Trophoblast cell (in vitro differentiated cells and primary cell): ENCODE measurements at regions not wholly inside any gene's neighbourhood (a gene's known extent, or its start where the extent isn't known, plus 50 kb on each side); places are given as distances from the start of the nearest gene placed in this dataset.

Experiments
- DNase-seq, 2 donors: peaks; one replicate each; pipeline ENCODE4 v3.0.0-alpha.2; 2016
- H2AFZ ChIP-seq: 2 replicates; pipeline ENCODE4 v1.6.1; 2013; ENCODE audit warnings: low read length, moderate library complexity, mild to moderate bottlenecking; ENCODE audit not compliant: insufficient read depth, poor library complexity
- H2AK5ac ChIP-seq: 2 replicates; pipeline ENCODE4 v1.6.1; 2013; ENCODE audit warnings: mild to moderate bottlenecking, low read length
- H2BK120ac ChIP-seq: 2 replicates; pipeline ENCODE4 v1.6.1; 2013; ENCODE audit warnings: low read length, mild to moderate bottlenecking, moderate library complexity; ENCODE audit not compliant: insufficient read depth, poor library complexity
- H2BK12ac ChIP-seq: 2 replicates; pipeline ENCODE4 v1.6.1; 2013; ENCODE audit warnings: mild to moderate bottlenecking, low read length, moderate library complexity
- H2BK5ac ChIP-seq: 2 replicates; pipeline ENCODE4 v1.6.1; 2013; ENCODE audit warnings: low read length, low read depth, moderate library complexity, mild to moderate bottlenecking; ENCODE audit not compliant: poor library complexity
- H3K14ac ChIP-seq: 2 replicates; pipeline ENCODE4 v1.6.1; 2013; ENCODE audit warnings: mild to moderate bottlenecking, low read length
- H3K18ac ChIP-seq: 2 replicates; pipeline ENCODE4 v1.6.1; 2013; ENCODE audit warnings: mild to moderate bottlenecking, low read length
- H3K23ac ChIP-seq: 2 replicates; pipeline ENCODE4 v1.6.1; 2013; ENCODE audit warnings: low read length
- H3K27ac ChIP-seq: 2 replicates; pipeline ENCODE4 v1.5.1; 2013; ENCODE audit warnings: low read depth, mild to moderate bottlenecking, inconsistent platforms, low read length, moderate library complexity
- H3K27me3 ChIP-seq: 2 replicates; pipeline ENCODE4 v1.6.1; 2013; ENCODE audit warnings: inconsistent platforms, mild to moderate bottlenecking, low read length, moderate library complexity; ENCODE audit not compliant: insufficient read depth
- H3K36me3 ChIP-seq, 2 experiments: 1 replicate in 1 of 2; 2 replicates in 1 of 2; pipeline ENCODE4 v1.6.1; 2013; ENCODE audit warnings: low read length in 2 of 2, mild to moderate bottlenecking in 2 of 2, moderate library complexity in 1 of 2; ENCODE audit not compliant: insufficient read depth in 2 of 2, control insufficient read depth in 1 of 2
- H3K4ac ChIP-seq: 2 replicates; pipeline ENCODE4 v1.6.1; 2013; ENCODE audit warnings: low read depth, mild to moderate bottlenecking, low read length, moderate library complexity
- H3K4me1 ChIP-seq, 2 experiments: 1 replicate in 1 of 2; 2 replicates in 1 of 2; pipeline ENCODE4 v1.6.1; 2013; ENCODE audit warnings: low read length in 2 of 2, mild to moderate bottlenecking in 2 of 2, moderate library complexity in 1 of 2; ENCODE audit not compliant: insufficient read depth in 2 of 2, control insufficient read depth in 1 of 2
- H3K4me2 ChIP-seq: 2 replicates; pipeline ENCODE4 v1.6.1; 2013; ENCODE audit warnings: inconsistent platforms, mild to moderate bottlenecking, low read length, moderate library complexity
- H3K4me3 ChIP-seq: 2 replicates; pipeline ENCODE4 v1.5.1; 2013; ENCODE audit warnings: mild to moderate bottlenecking, low read depth, low read length, inconsistent platforms
- H3K79me1 ChIP-seq: one replicate; pipeline ENCODE4 v1.6.1; 2013; ENCODE audit warnings: low read length
- H3K79me2 ChIP-seq: 2 replicates; pipeline ENCODE4 v1.6.1; 2013; ENCODE audit warnings: low read length, mild to moderate bottlenecking; ENCODE audit not compliant: control insufficient read depth, insufficient read depth, poor library complexity
- H3K9ac ChIP-seq: 2 replicates; pipeline ENCODE4 v1.6.1; 2013; ENCODE audit warnings: mild to moderate bottlenecking, low read length
- H3K9me3 ChIP-seq: 2 replicates; pipeline ENCODE4 v1.6.1; 2013; ENCODE audit warnings: low read depth, mild to moderate bottlenecking, control low read depth, inconsistent platforms, low read length; ENCODE audit not compliant: insufficient read depth
- H4K12ac ChIP-seq: 2 replicates; pipeline ENCODE4 v1.6.1; 2013; ENCODE audit warnings: low read depth, mild to moderate bottlenecking, low read length, moderate library complexity
- H4K8ac ChIP-seq: 2 replicates; pipeline ENCODE4 v1.6.1; 2013; ENCODE audit warnings: low read depth, mild to moderate bottlenecking, low read length, moderate library complexity
- H4K91ac ChIP-seq: one replicate; pipeline ENCODE4 v1.6.1; 2013; ENCODE audit warnings: low read depth, mild to moderate bottlenecking, low read length, moderate library complexity
- whole genome bisulfite sequencing: extraction: QIAGEN DNeasy Blood & Tissue Kit; methylation state at CpG from one replicate; pipeline ENCODE4 v1.1.7; 2013; ENCODE audit warnings: missing lambda C conversion rate; ENCODE audit not compliant: insufficient read length, insufficient coverage; ENCODE audit errors: extremely low coverage; 5-methylcytosine and 5-hydroxymethylcytosine counted together

- H2AK5ac ChIP-seq, result no peak overlapping the region
- H3K79me2 ChIP-seq, result no peaks in the 10 kb centered on the region
- H2BK120ac ChIP-seq, result no peak overlapping the region
- H3K27ac ChIP-seq, result no peak overlapping the region
- no peak overlapping the region for H4K12ac ChIP-seq
- no peaks in the 10 kb centered on the region for H3K36me3 ChIP-seq
- H3K9me3 ChIP-seq, result peaks cover 1% of the 10 kb centered on the region
- H3K18ac ChIP-seq, result no peak overlapping the region
- no peak overlapping the region for H2BK5ac ChIP-seq
- WGBS, result no CpG with 5 or more reads among the region's 1 CpG
- no peak overlapping the region for H2AFZ ChIP-seq
- H3K4me2 ChIP-seq, result no peak overlapping the region
- peaks cover under 1% of the 10 kb centered on the region for H3K79me1 ChIP-seq
- no peak overlapping the region for H3K4ac ChIP-seq
- H2BK12ac ChIP-seq, result no peak overlapping the region
- H4K91ac ChIP-seq, result no peak overlapping the region
- DNase-seq, result no peak
- H3K14ac ChIP-seq, result no peak overlapping the region
- no peak overlapping the region for H3K9ac ChIP-seq
- no peak overlapping the region for H3K4me3 ChIP-seq
- H4K8ac ChIP-seq, result no peak overlapping the region
- peaks cover 0 to 3% of the 10 kb centered on the region in 2 experiments for H3K4me1 ChIP-seq
- H3K27me3 ChIP-seq, result no peaks in the 10 kb centered on the region
- no peak overlapping the region for H3K23ac ChIP-seq
Measured at GRCh38 chr4:15142201-15142600, 139.9 kb downstream of the CPEB2 start.

- no peak overlapping the region for H4K8ac ChIP-seq
- no CpG with 5 or more reads among the region's 2 CpGs for WGBS
Measured at GRCh38 chr4:15143551-15143950, 141.3 kb downstream of the CPEB2 start.

GRCh38 chr4:15144249-15144966 lies 142.1 kb downstream of the CPEB2 start:
- H4K12ac ChIP-seq, result no peak overlapping the region
- H2BK5ac ChIP-seq, result no peak overlapping the region
- no peak overlapping the region for H4K91ac ChIP-seq
- no peaks in the 10 kb centered on the region for H3K36me3 ChIP-seq
- no peak overlapping the region for H2AFZ ChIP-seq
- H2BK12ac ChIP-seq, result no peak overlapping the region
- no peak overlapping the region for H3K4me3 ChIP-seq
- H3K79me1 ChIP-seq, result peaks cover 12% of the 10 kb centered on the region
- no peak overlapping the region for H4K8ac ChIP-seq
- H2BK120ac ChIP-seq, result no peak overlapping the region
- H3K4me2 ChIP-seq, result no peak overlapping the region
- DNase-seq, result no peak
- H3K27me3 ChIP-seq, result no peaks in the 10 kb centered on the region
- no peaks in the 10 kb centered on the region for H3K79me2 ChIP-seq
- no peak overlapping the region for H3K23ac ChIP-seq
- no peak overlapping the region for H3K14ac ChIP-seq
- H2AK5ac ChIP-seq, result no peak overlapping the region
- H3K27ac ChIP-seq, result no peak overlapping the region
- H3K9me3 ChIP-seq, result peaks cover 1% of the 10 kb centered on the region
- peaks cover 13 to 23% of the 10 kb centered on the region in 2 experiments for H3K4me1 ChIP-seq
- H3K9ac ChIP-seq, result no peak overlapping the region
- no CpG with 5 or more reads among the region's 9 CpGs for WGBS
- no peak overlapping the region for H3K4ac ChIP-seq
- H3K18ac ChIP-seq, result no peak overlapping the region

More at GRCh38 chr4:15143551-15143950, 141.3 kb downstream of the CPEB2 start:
- Histone ChIP-seq H2BK5ac (no peak overlapping the region), H3K79me1 (peaks cover 8% of the 10 kb centered on the region), H3K4me1 (peaks cover 6 to 17% of the 10 kb centered on the region in 2 experiments), H3K9ac (no peak overlapping the region), H3K4me3 (no peak overlapping the region), H3K9me3 (peaks cover 1% of the 10 kb centered on the region), H3K18ac (no peak overlapping the region), H3K14ac (no peak overlapping the region), H4K12ac (no peak overlapping the region), H2BK12ac (no peak overlapping the region), H2AK5ac (no peak overlapping the region), H3K27ac (no peak overlapping the region), H4K91ac (no peak overlapping the region), H3K23ac (no peak overlapping the region), H3K36me3 (no peaks in the 10 kb centered on the region), H2BK120ac (no peak overlapping the region), H2AFZ (no peak overlapping the region), H3K4ac (no peak overlapping the region), H3K27me3 (no peaks in the 10 kb centered on the region), H3K4me2 (no peak overlapping the region), H3K79me2 (no peaks in the 10 kb centered on the region)
- DNase-seq, result no peak

- Histone ChIP-seq H2BK12ac (no peak overlapping the region), H3K79me1 (peaks cover 15% of the 10 kb centered on the region), H3K9me3 (peaks cover 1% of the 10 kb centered on the region), H4K91ac (no peak overlapping the region), H3K4me2 (no peak overlapping the region), H2AFZ (no peak overlapping the region), H3K9ac (no peak overlapping the region), H3K36me3 (no peaks in the 10 kb centered on the region), H4K8ac (no peak overlapping the region), H2BK5ac (no peak overlapping the region), H3K23ac (no peak overlapping the region), H3K18ac (no peak overlapping the region), H3K27me3 (no peaks in the 10 kb centered on the region), H2AK5ac (no peak overlapping the region), H2BK120ac (no peak overlapping the region), H4K12ac (no peak overlapping the region), H3K4me3 (no peak overlapping the region), H3K4me1 (peaks cover 16 to 29% of the 10 kb centered on the region in 2 experiments), H3K79me2 (no peaks in the 10 kb centered on the region), H3K14ac (no peak overlapping the region), H3K27ac (no peak overlapping the region), H3K4ac (no peak overlapping the region)
- no peak for DNase-seq
- WGBS, result no CpG with 5 or more reads among the region's 7 CpGs
Measured at GRCh38 chr4:15144967-15145295, 142.7 kb downstream of the CPEB2 start.
